HG03571 (cell line): ENCODE measurements at regions not wholly inside any gene's neighbourhood (a gene's known extent, or its start where the extent isn't known, plus 50 kb on each side); places are given as distances from the start of the nearest gene placed in this dataset.

Experiments
- ATAC-seq: cut with Tn5 transposase; IDR thresholded peaks from one replicate; pipeline ENCODE4 v1.9.1; 2021; ENCODE audit not compliant: unreplicated experiment

- ATAC-seq, result no peak
These were observed 109.9 kb upstream of the PAXBP1 start for GRCh38 chr21:32881458-32881857.

GRCh38 chr21:32884062-32884461, 112.5 kb upstream of the PAXBP1 start:
- no peak for ATAC-seq

DNA sequence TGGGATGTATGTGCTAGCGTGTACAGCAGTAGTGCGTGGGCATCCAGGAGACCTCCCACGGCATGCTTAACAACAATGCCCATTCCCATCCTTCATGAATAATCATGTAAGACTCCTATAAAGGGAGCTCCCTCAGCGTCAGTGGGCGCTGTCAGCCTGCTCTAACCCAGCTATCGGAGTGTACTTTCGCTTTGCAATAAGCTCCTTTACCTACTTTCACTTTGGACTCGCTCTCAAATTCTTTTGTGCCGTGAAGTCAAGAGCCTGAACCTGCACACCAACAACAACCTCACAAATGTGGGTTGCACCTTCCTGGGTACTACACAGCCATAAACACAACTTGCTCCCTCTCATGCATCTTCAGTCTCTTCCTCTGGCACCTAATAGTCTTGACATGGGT, 114.8 kb upstream of the PAXBP1 start:
- ATAC-seq, result no peak

DNA sequence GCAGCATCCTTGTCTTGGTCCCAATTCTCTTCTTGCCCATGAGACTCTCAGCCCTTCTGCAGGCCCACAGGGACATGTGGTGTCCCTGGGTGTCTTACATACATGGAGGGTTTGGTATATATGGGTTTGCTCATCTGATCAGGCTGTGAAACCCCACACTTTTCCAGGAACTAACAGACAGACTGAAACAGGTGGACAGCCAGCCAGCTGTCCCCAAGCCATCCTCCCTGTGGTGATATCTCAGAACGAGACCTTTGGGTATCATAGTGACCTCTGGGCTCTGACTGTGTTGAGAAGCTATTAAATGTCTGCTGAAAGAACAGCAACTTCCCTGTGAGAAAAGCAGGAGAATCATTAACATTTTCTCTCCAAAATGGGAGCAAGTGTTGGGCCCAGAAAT, 115.5 kb upstream of the PAXBP1 start:
- no peak for ATAC-seq

- no peak for ATAC-seq
These were observed 117.4 kb upstream of the PAXBP1 start for GRCh38 chr21:32888971-32889370.

DNA sequence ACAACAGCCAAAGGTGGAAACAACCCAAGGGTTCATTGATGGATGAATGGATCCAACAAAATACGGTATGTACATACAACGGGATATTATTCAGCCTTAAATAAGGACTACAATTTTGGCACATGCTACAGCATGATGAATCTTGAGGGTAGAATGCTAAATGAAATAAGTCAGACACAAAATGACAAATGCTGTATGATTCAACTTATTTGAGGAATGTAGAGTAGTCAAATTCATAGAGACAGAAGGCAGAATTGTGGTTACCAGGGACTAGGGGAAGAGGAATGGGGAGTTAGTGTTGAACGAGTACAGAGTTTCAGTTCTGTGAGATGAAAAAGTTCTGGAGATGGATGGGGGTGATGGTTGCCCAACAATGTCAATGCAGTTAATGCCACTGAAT, 118.0 kb upstream of the PAXBP1 start:
- ATAC-seq, result no peak

DNA sequence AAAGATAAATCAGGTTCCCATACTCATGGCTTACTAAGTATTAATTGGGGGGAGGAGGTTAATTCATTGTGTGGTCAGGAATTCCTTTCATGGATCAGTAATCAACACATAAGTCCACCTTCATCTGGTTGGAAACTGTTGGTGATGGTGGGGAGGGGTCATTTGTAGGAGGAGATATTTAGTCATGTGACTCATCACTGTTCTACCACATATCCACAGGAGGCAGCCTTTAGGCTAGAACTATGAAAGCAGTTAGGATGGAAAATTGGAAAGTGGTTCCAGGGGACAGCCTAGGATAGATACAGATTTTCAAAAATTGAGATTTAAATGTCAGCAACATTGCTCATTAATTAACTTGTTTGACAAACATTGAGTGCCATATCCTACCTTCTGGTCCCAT, 122.8 kb upstream of the PAXBP1 start:
- ATAC-seq, result no peak

DNA sequence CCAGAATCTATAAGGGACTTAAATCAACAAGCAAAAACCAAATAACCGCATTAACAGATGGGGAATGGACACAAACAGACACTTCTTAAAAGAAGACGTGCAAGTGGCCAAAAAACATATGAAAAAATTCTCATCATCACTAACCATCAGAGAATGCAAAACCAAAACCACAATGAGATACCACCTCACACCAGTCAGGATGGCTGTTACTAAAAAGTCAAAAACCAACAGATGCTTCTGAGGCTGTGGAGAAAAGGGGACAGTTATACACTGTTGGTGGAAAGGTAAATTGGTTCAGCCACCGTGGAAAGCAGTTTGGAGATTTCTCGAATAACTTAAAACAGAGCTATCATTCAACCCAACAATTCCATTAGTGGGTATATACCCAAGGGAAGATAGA, 124.9 kb upstream of the OLIG2 start:
- ATAC-seq, result no peak

DNA sequence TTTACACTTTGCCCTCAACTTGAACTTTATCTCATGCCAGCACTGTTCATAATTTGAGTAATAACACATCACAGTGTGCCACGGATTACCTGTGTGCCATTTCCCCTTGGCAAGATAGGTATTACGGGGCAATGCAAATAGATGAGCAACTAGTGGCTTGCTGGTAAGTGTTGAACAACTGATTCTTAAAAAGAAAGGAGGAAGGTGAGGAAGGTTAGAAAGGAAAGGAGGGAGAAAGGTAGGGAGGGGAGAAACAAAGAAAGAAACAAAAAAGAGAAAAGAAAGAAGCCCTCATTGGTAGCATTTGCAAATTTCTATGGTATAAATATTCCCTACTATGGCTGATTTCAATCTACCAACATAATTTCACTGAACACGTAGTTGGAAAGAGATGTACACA, 118.2 kb upstream of the OLIG2 start:
- no peak for ATAC-seq

DNA sequence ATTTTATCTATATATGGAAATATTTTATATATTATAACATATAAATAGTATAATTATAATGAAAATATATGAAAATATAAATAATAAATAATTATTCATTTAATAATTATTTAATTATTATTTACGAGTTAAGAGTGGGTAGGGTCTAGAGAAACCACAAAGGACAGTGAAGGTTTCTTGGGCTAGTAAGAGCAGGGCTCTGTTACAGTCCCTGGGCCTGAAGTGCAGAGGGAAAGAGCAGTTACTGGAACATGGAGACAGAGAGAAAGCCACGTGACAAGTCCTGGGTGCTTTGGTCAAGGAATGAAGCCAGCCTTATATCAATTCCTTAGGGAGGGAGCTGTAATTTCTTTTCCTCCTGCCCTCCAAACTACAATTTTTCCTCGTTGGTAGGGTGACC, 117.2 kb upstream of the OLIG2 start:
- ATAC-seq, result no peak

DNA sequence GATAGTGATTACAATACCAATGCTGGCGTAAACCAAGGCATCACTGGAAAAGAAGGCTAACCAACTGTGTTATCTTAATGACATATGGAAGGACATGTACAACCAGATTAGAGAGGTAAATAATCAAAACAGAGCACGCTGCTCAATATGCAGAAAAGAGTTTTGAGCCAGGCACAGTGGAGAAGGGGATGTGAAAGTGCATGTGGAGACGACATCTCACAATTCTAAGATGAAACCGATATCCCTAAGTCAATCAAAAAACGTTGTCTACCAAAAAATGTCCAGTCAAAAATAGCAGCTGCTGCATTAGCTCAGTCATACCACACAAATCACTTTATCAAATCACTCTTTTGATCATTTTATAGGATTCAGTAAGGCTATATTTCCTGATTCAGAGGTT, 116.3 kb upstream of the OLIG2 start:
- no peak for ATAC-seq

DNA sequence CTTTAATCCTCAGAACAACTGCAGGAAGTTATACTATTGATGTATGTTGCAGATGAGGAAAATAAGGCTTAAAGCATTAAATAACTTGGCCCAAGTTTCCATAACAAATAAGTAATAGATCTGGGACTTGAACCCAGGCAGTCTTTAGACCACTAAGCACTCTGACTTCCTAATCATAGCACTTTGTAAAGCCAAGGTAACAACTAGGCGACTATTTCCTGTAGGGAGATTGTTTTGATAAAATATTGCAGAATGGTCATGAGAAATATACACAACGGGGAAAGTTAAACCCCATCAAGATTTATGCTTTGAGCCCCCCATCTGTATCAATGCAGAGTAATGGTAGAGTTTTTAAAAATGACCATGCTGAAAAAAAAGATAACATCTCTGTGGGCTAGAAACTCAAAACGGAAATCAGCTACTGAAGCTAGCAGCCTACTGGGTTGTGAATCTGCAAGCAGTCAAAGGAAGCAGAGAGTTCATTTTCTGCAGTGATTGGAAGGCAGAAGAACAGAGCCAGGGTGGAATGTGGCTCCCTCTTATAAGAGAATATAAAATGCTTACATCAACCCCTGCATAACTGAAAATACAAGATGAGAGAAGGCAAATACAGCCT, 111.2 kb upstream of the OLIG2 start:
- ATAC-seq, result no peak

DNA sequence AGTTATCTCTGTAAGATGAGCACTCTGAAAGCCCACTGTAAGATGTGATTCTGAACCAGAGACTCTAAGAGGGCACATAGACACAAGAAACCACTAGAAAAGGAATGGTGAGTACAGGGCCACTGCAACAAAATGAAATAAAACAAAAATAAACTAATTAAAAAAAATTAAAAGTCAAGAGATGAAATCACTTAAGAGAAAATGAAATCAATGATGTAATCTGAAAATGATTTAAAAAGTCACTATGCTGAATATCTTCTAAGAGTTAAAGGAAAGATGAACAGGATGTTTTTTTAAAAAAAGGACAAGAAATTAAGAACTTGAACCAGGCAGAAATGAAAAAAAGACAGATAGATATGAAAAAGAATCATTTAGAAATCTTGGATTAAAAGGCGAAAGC, 110.6 kb upstream of the OLIG2 start:
- ATAC-seq, result no peak

- no peak for ATAC-seq
These were observed 109.6 kb upstream of the OLIG2 start for GRCh38 chr21:32916088-32916487.

- ATAC-seq, result no peak
These were observed 109.1 kb upstream of the OLIG2 start for GRCh38 chr21:32916522-32917099.

- ATAC-seq, result no peak
These were observed 108.2 kb upstream of the OLIG2 start for GRCh38 chr21:32917362-32918135.

GRCh38 chr21:32918478-32919120, 107.1 kb upstream of the OLIG2 start:
- ATAC-seq, result no peak

DNA sequence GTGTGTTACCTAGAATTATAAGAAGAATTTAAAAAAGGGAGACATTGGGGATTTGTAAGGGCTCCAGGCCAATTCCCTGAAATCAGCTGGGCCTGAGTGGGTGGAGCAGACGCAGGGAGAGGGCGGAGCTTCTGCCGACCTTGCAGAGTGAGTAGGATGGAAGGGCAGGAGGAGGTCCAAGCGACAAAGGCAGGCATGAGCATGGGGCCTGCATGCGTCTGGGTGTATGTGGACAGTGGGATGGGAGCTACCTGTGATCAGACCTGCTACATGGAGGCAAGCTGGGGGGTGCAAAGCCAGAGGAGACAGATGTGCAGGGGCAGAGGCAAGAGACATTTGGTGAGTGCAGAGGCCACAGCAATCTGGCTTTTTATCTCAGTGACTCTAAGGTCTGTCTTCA, 105.3 kb upstream of the OLIG2 start:
- ATAC-seq, result no peak

GRCh38 chr21:32921632-32922230, 104.0 kb upstream of the OLIG2 start:
- no peak for ATAC-seq

DNA sequence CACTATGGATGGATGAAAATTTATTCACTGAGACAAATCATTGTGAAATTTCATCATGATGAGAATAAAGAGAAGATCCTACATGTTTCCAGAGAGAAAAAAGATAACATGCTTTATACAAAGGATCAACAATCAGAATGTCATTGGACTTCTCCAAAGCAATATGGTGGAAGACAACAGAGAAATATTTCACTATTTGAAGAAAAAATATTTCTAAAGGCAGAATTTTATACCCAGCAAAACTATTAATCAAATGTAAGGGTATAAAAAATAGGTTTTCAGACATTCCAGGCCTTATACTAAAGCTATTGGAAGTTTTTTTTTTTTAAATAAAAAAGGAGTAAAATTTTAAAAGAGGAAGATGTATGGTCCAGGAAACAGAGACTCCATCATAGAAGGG, 100.6 kb upstream of the OLIG2 start:
- ATAC-seq, result no peak

DNA sequence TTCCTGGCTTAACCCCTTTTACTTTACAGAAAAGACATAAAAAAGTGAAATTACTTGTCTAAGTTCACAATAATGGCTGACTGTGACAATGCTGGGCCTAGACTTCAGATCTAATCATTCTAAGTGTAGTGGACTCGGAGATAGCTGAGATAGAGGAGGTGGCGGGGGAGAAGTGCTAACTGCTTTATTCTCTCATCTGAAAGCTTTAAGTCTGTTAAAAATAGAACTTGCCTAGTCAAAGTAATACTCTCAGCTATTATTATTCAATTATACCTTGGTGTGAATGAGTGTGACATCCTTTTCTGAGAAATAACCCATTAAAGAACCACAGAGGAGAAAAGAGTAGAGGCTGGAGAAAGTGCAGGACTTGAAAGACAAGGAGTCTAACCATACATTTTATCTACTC, 96.1 kb upstream of the OLIG2 start:
- ATAC-seq, result peak; percentile 63

DNA sequence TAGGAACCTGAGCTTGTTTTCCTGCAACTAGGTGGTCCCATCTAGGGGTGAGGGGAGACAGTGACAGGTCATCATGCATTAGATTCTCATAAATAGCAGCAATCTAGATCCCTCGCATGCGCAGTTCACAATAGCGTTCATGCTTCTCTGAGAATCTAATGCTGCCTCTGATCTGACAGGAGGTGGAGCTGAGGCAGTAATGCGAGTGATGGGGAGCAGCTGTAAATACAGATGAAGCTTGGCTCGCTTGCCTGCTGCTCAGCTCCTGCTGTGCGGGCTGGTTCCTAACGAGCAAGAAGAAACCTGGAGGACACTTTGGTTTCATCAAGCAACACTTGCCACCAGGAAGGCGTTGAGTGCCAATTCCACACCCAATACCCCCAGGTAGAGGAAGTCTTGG, 95.1 kb upstream of the OLIG2 start:
- ATAC-seq, result no peak
